NCI-H1436 (cell line): ENCODE measurements at regions not wholly inside any gene's neighbourhood (a gene's known extent, or its start where the extent isn't known, plus 50 kb on each side); places are given as distances from the start of the nearest gene placed in this dataset.
"Not testable (repeated sequence)": the region's sequence is repeated elsewhere in the genome, so short reads cannot be mapped to it uniquely, and the experiment has no call there.

Experiments
- DNase-seq: peaks from one replicate; lab custom pipeline; 2025; lab: John Stamatoyannopoulos, UW

GRCh38 chr3:153373606-153374005 is 211.6 kb downstream of the RAP2B start:
- no peak for DNase-seq

GRCh38 chr3:153378366-153378765 is 216.3 kb downstream of the RAP2B start:
- DNase-seq, result not testable (repeated sequence)

- DNase-seq, result no peak
Measured at GRCh38 chr3:153379516-153379915, 217.5 kb downstream of the RAP2B start.

GRCh38 chr3:153385343-153385742 is 223.3 kb downstream of the RAP2B start:
- DNase-seq, result no peak

GRCh38 chr3:153392363-153392762 is 230.3 kb downstream of the RAP2B start:
- DNase-seq, result no peak

- no peak for DNase-seq
Measured at GRCh38 chr3:153394017-153394416, 232.0 kb downstream of the RAP2B start.

- DNase-seq, result no peak
Measured at GRCh38 chr3:153396581-153396980, 234.6 kb downstream of the RAP2B start.

- no peak for DNase-seq
Measured at GRCh38 chr3:153397794-153398193, 235.8 kb downstream of the RAP2B start.

- no peak for DNase-seq
Measured at GRCh38 chr3:153399636-153400035, 237.6 kb downstream of the RAP2B start.

- no peak for DNase-seq
Measured at GRCh38 chr3:153400641-153401040, 238.6 kb downstream of the RAP2B start.

- no peak for DNase-seq
Measured at GRCh38 chr3:153404157-153404556, 242.1 kb downstream of the RAP2B start.

GRCh38 chr3:153405320-153405719 is 243.3 kb downstream of the RAP2B start:
- DNase-seq, result not testable (repeated sequence)

GRCh38 chr3:153410517-153410916 is 248.5 kb downstream of the RAP2B start:
- no peak for DNase-seq

GRCh38 chr3:153414982-153415381 is 253.0 kb downstream of the RAP2B start:
- DNase-seq, result no peak

GRCh38 chr3:153422314-153422713 is 260.3 kb downstream of the RAP2B start:
- DNase-seq, result no peak

- not testable (repeated sequence) for DNase-seq
Measured at GRCh38 chr3:153423820-153424219, 261.8 kb downstream of the RAP2B start.

- DNase-seq, result no peak
Measured at GRCh38 chr3:153426344-153426743, 264.3 kb downstream of the RAP2B start.

GRCh38 chr3:153426803-153427202 is 264.8 kb downstream of the RAP2B start:
- no peak for DNase-seq

- no peak for DNase-seq
Measured at GRCh38 chr3:153429821-153430220, 267.8 kb downstream of the RAP2B start.

- DNase-seq, result no peak
Measured at GRCh38 chr3:153431076-153431475, 269.1 kb downstream of the RAP2B start.

- DNase-seq, result no peak
Measured at GRCh38 chr3:153437666-153438065, 275.6 kb downstream of the RAP2B start.

GRCh38 chr3:153438271-153438670 is 276.2 kb downstream of the RAP2B start:
- DNase-seq, result no peak

- no peak for DNase-seq
Measured at GRCh38 chr3:153439780-153440179, 277.8 kb downstream of the RAP2B start.

- no peak for DNase-seq
Measured at GRCh38 chr3:153440311-153440710, 278.3 kb downstream of the RAP2B start.

- DNase-seq, result no peak
Measured at GRCh38 chr3:153442386-153442785, 280.4 kb downstream of the RAP2B start.
